ENCODE measurements at regions not wholly inside any gene's neighbourhood (a gene's known extent, or its start where the extent isn't known, plus 50 kb on each side); places are given as distances from the start of the nearest gene placed in this dataset.

GRCh38 chr18:2313332-2313731 lies 258.0 kb downstream of the METTL4 start:
- FAIRE-seq (no peak), DNase-seq (ENCODE audit: insufficient read length, low spot score) (no peak)

- FAIRE-seq (no peak), DNase-seq (ENCODE audit: insufficient read length, low spot score) (no peak)
Measured at GRCh38 chr18:2316082-2316750, 255.1 kb downstream of the METTL4 start.

- DNase-seq (ENCODE audit: insufficient read length, low spot score) (no peak), FAIRE-seq (no peak)
Measured at GRCh38 chr18:2316751-2317696, 254.3 kb downstream of the METTL4 start.

- DNase-seq (ENCODE audit: insufficient read length, low spot score) (no peak), FAIRE-seq (no peak)
Measured at GRCh38 chr18:2324459-2324858, 246.8 kb downstream of the METTL4 start.

GRCh38 chr18:2325308-2325849 lies 245.9 kb downstream of the METTL4 start:
- no peak for DNase-seq (ENCODE audit: insufficient read length, low spot score)

GRCh38 chr18:2325933-2326332 lies 245.4 kb downstream of the METTL4 start:
- DNase-seq (ENCODE audit: insufficient read length, low spot score) = no peak
- no peak for FAIRE-seq

More at GRCh38 chr18:2325308-2325849, 245.9 kb downstream of the METTL4 start:
- no peak for FAIRE-seq

- DNase-seq (ENCODE audit: insufficient read length, low spot score) = no peak
- no peak for FAIRE-seq
Measured at GRCh38 chr18:2326999-2327398, 244.3 kb downstream of the METTL4 start.

- no peak for DNase-seq (ENCODE audit: insufficient read length, low spot score)
- FAIRE-seq = no peak
Measured at GRCh38 chr18:2330764-2331163, 240.5 kb downstream of the METTL4 start.

GRCh38 chr18:2331491-2331890 lies 239.8 kb downstream of the METTL4 start:
- DNase-seq (ENCODE audit: insufficient read length, low spot score) (no peak), FAIRE-seq (no peak)

GRCh38 chr18:2336690-2337392 lies 234.5 kb downstream of the METTL4 start:
- FAIRE-seq = no peak

GRCh38 chr18:2337552-2338141 lies 233.7 kb downstream of the METTL4 start:
- FAIRE-seq = no peak
- no peak for DNase-seq (ENCODE audit: insufficient read length, low spot score)

More at GRCh38 chr18:2336690-2337392, 234.5 kb downstream of the METTL4 start:
- no peak for DNase-seq (ENCODE audit: insufficient read length, low spot score)

GRCh38 chr18:2338601-2339000 lies 232.7 kb downstream of the METTL4 start:
- no peak for FAIRE-seq
- DNase-seq (ENCODE audit: insufficient read length, low spot score) = no peak

- DNase-seq (ENCODE audit: insufficient read length, low spot score) (no peak), FAIRE-seq (no peak)
Measured at GRCh38 chr18:2340335-2340734, 231.0 kb downstream of the METTL4 start.

GRCh38 chr18:2348003-2348402 lies 223.3 kb downstream of the METTL4 start:
- DNase-seq (ENCODE audit: insufficient read length, low spot score) (no peak), FAIRE-seq (no peak)

- no peak for DNase-seq (ENCODE audit: insufficient read length, low spot score)
- FAIRE-seq = no peak
Measured at GRCh38 chr18:2351126-2351850, 220.0 kb downstream of the METTL4 start.

- DNase-seq (ENCODE audit: insufficient read length, low spot score) (no peak), FAIRE-seq (no peak)
Measured at GRCh38 chr18:2354292-2354691, 217.0 kb downstream of the METTL4 start.

GRCh38 chr18:2356906-2357305 lies 214.4 kb downstream of the METTL4 start:
- DNase-seq (ENCODE audit: insufficient read length, low spot score) (no peak), FAIRE-seq (no peak)

- FAIRE-seq = no peak
Measured at GRCh38 chr18:2360861-2361260, 210.4 kb downstream of the METTL4 start.

GRCh38 chr18:2368102-2368501 lies 203.2 kb downstream of the METTL4 start:
- DNase-seq (ENCODE audit: insufficient read length, low spot score) (no peak), FAIRE-seq (no peak)

More at GRCh38 chr18:2360861-2361260, 210.4 kb downstream of the METTL4 start:
- DNase-seq (ENCODE audit: insufficient read length, low spot score) = no peak

- DNase-seq (ENCODE audit: insufficient read length, low spot score) (no peak), FAIRE-seq (no peak)
Measured at GRCh38 chr18:2376707-2377106, 194.6 kb downstream of the METTL4 start.
